SHP77 treated with DMSO at 0.1 percent for 48 hours (cell line): ENCODE measurements at regions not wholly inside any gene's neighbourhood (a gene's known extent, or its start where the extent isn't known, plus 50 kb on each side); places are given as distances from the start of the nearest gene placed in this dataset.

ENCODE experiments used
- DNase-seq: peaks from one replicate; lab custom pipeline; 2025; lab: John Stamatoyannopoulos, UW

DNA sequence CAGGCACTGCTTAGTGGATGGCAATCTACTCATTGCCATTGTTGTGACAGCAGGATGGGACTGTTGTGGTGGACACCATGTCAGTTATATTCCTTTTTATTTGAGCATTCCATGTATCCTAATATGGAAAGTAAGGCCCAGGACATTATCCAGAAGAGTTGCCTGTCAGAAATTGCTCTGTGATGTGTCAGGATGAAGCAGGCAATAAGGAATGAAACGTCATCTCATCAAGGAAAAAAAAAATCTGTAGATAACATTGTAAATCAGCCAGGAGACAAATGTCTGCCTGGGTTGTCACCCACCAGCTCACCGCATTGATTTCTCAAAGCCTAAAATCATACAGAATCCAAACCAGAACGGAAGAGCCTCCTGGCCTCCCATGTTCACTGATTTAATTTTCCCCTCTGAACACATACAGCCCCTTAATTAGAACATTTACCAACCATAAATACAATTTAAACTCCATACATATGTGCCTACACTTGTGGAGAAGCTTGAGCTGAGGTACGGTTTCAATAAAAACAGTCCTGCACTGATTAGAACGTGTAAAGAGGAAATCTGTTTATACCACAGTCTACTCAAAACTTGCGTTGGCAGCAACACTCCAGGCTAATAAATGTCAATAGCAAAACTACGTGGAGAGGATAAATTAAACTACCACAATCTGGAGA is 73.9 kb downstream of the FOXD1 start:
- DNase-seq, result no peak

DNA sequence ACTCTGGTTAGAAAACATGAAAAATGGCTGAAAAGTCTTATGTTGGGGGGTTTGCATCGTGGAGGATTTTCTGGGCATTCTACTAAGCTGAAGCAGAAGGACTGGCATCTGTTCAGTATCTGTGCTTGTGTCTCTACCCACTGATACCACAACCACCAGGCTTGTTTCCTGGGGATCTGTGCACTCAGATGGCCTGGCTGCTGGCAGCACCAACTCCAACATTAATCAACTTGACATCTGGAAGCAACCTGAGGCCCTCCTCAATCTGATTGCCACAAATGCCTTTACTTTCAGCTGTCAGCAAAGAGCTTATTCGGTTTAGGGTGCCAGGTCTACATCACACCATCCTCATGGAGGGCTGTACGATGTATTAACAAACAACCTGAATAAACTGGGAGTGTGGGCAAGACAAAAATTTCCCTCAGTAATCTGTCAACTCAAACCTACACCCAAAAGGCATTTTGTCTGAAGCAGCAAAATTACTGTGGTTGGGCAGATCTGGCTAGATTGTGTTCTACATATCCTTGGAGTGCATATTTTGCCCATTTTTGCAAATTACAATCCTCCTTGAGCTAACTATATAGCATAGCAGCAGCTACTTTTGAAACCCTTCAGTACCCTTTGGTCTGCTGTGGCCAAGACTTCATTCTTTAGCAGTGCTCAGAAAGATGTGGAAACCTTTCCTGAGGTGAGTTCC is 74.6 kb downstream of the FOXD1 start:
- DNase-seq, result no peak

DNA sequence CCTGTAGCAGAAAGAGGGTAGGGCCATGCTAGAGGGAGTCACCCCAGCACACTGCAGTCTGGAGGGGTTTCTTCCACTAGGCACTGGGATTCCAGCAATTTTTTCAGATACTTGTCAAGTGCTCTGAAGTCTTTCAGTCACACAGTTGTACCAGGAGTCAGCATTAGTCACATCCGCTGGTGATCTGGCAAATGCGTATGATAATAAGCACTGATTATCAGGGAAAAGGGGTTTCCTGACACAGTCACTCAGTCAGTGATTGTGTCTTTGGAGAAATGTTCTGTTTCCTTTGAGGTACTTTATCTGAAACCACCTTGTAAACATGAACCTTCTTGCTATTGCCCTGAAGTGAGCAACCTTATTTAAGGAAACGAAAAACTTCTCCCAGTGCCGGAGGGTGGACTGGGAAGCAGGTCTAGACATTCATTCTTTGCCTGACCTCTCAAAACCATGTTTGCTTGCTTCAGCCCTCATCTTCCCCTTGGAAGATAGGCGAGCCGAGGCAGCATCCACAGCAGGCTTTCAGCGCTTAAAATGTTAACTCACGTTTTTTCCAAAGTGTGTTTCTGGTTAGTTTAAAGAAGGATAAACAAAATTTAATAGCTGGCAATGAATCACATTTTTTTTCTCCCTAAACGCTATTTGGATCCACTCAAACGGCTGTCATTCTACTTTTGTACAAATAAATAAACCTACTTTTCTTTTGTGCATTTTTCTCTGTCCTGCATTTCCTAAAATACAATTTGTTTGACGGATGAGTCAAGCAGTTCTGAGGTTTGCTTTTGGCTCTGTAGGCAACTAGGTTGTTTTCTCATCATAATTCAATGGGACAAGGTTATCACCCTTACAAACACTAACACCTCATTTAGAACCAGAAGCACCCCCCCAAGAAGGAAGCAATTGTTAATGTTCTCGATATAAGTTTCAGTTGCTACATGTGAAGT is 77.7 kb downstream of the FOXD1 start:
- DNase-seq, result no peak

DNA sequence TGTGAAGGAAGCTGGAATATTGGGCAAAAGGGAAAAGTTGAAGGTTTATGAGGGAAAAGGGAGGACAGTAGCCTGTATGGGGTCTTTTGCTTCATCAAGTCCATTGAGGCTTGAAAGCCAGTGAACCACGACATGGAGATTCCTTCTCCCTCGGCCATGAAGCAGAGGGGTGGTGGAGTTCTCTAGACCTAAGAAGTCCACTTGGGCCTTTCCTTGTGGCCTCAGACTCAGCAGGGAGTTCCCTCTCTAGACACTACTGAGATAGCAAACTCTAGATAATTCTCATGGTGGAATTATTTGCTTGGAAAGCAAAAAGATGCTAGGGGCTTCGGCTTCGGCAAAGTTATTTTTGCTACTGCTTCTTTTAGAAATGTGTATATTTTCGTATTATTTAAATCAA is 78.5 kb downstream of the FOXD1 start:
- DNase-seq, result no peak

DNA sequence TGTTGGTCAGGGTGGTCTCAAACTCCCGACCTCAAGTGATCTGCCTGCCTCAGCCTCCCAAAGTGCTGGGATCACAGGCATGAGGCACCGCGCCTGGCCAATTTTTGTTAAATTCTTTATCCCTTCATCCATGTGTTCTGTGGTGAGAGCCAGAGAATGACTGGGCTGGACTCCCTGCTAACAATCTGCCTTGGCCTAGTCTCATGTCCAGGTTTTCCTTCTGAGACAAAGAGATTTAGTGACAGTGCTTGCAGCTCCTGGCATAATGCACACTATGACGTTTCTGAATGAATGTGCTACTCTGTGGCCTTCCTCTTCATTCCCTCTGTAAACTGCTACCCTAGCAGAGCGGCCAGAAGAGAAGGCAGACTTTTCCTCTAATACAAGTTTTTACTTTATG is 79.3 kb downstream of the FOXD1 start:
- no peak for DNase-seq

GRCh38 chr5:73367650-73368049 is 80.9 kb downstream of the FOXD1 start:
- no peak for DNase-seq

GRCh38 chr5:73365990-73366667 is 82.4 kb downstream of the FOXD1 start:
- DNase-seq, result no peak

GRCh38 chr5:73365301-73365853 is 83.2 kb downstream of the FOXD1 start:
- no peak for DNase-seq

- no peak for DNase-seq
Observed at GRCh38 chr5:73363911-73364730, 84.5 kb downstream of the FOXD1 start.

DNA sequence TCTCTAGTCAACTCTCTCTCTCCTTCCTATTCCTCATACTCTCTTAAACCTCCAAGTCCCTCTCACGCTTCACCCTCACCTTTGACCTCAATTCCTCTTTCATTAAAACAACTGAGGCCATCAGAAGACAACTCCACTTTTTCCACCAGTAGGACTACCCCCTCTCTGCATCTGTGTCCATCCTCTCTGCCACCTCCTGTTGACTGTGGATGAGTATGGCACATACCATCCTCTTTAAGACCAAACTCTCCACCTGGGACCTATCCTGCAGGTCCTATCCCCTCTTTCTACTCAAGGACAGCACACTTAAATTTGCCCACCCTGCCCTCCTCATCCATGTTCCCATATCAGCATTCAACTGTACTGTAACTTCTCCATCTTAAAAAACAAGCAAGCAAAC is 89.2 kb downstream of the FOXD1 start:
- no peak for DNase-seq

DNA sequence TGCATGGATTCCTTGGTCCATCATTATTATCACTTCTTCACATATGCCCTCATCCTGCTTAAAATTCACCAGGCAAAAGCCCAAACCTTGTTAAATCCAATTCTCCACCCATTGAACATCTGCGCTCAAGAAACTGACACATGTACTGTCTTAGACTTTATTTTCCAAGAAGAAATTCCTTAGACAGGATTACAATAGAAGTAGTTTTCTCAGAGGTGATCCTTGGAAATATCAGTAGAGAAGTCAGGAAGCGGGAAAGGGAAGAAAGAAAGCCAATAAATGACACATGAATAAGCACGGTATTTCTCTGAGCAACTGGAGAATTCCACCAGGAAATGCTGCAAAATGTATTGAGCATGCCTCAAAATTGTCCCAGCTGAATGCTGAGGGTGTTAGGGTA is 90.2 kb downstream of the FOXD1 start:
- no peak for DNase-seq

DNA sequence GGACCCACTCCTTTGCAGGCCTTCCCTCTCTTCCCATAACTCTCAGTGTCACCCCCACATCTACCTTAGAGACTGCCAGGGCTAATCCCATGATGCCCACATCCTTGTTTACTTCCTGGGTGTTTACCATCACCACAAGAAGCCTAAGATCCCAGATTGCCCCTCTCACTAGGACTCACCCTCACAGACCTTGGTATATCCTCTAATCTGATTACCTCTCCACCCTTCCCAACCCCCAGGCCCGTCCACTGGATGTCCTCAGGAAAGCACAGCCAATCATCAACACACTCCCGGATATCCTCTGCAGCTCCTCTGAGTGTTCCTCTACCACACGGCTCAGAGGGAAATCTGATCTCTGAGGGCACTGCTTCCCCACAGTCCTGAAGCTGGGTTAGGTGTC is 91.0 kb downstream of the FOXD1 start:
- no peak for DNase-seq

DNA sequence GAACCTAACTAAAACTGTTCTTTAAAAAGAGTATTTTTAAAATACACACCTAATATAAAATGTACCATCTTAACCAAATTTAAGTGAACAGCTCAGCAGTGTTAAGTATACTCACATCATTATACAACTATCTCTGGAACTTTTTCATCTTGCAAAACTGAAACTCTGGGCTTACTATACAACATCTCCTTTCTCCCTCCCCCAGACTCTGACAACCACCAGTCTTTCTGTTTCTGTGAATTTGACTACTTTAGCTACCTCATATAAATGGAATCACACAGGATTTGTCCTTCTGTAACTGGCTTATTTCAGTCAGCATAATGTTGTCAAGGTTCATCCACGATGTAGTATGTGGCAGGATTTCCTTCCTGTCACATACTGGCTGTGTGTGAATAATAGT is 93.5 kb downstream of the FOXD1 start:
- DNase-seq, result no peak

DNA sequence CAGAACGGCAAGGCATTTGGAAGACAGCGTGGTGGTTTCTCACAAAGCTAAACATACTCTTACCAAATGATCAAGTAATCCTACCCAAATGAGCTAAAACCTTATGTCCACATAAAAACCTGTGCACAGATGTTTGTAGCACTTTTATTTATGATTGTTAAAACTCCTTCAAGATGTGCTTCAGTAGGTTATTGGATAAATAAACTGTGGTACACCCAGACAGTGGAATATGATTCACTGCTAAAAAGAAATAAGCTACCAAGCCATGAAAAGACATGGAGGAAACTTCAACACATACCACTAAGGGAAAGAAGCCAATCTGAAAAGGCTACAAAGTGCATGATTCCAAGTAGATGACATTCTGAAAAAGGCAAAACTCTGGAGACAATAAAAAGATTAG is 94.2 kb downstream of the FOXD1 start:
- no peak for DNase-seq

- DNase-seq, result no peak
Observed at GRCh38 chr5:73352649-73353230, 95.8 kb downstream of the FOXD1 start.

- no peak for DNase-seq
Observed at GRCh38 chr5:73352243-73352642, 96.3 kb downstream of the FOXD1 start.

GRCh38 chr5:73351593-73351992 is 97.0 kb downstream of the FOXD1 start:
- DNase-seq, result no peak

- DNase-seq, result no peak
Observed at GRCh38 chr5:73346878-73347408, 101.6 kb downstream of the FOXD1 start.

GRCh38 chr5:73344835-73345234 is 103.7 kb downstream of the FOXD1 start:
- no peak for DNase-seq

DNA sequence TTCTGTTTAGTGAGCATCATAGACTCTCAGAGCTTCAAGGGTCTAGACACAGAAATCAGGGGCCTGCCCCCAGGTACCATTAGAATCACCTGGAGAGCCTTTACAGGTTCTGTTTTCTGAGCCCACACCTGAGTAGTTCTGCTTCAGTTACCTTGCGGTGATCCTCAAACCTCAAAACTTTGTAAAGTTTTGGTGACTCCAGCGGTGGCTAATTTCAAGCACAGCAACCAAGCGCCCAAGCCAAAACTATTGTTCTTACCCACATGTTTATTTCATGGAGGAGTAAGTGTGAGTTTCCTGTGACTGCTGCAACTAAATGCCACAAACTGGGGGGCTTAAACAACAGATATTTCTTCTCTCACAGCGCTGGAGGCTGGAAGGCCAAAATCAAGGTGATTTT is 108.9 kb downstream of the FOXD1 start:
- no peak for DNase-seq
